Brain microvascular endothelial cell (primary cell): ENCODE measurements at regions not wholly inside any gene's neighbourhood (a gene's known extent, or its start where the extent isn't known, plus 50 kb on each side); places are given as distances from the start of the nearest gene placed in this dataset.
"Not testable (repeated sequence)": the region's sequence is repeated elsewhere in the genome, so short reads cannot be mapped to it uniquely, and the experiment has no call there.

Experiments
- DNase-seq: peaks from one replicate; pipeline ENCODE4 v3.0.0-alpha.2; 2020
- H3K27ac ChIP-seq: fragments of 250-450 bp; sonication (Bioruptor Pico); 2 replicates; pipeline ENCODE4 v1.5.1; 2020; ENCODE audit warnings: mild to moderate bottlenecking, moderate library complexity
- H3K27me3 ChIP-seq: fragments of 250-450 bp; sonication (Bioruptor Pico); replicated peaks from 2 replicates; pipeline ENCODE4 v1.5.1; 2020; ENCODE audit warnings: mild to moderate bottlenecking
- H3K36me3 ChIP-seq: fragments of 250-450 bp; sonication (Bioruptor Pico); replicated peaks from 2 replicates; pipeline ENCODE4 v1.5.1; 2020; ENCODE audit warnings: mild to moderate bottlenecking
- H3K4me3 ChIP-seq: 2 replicates; pipeline ENCODE4 v1.5.1; 2011; ENCODE audit warnings: low read depth, mild to moderate bottlenecking, control low read depth, low read length, moderate library complexity
- in situ Hi-C: cut with HindIII; loops from 2 replicates; pipeline ENCODE4 v1.10.0; 2017; ENCODE audit warnings: low sequenced_read_pairs, low pct_ligation_motif_present
- TF ChIP-seq, protein P1 (sequence below): IDR thresholded peaks from 2 replicates; pipeline ENCODE4 v1.5.1; 2011; ENCODE audit warnings: low read depth, mild to moderate bottlenecking, moderate library complexity, low read length, control low read depth, inconsistent platforms; ENCODE audit errors: missing control alignments

DNA sequence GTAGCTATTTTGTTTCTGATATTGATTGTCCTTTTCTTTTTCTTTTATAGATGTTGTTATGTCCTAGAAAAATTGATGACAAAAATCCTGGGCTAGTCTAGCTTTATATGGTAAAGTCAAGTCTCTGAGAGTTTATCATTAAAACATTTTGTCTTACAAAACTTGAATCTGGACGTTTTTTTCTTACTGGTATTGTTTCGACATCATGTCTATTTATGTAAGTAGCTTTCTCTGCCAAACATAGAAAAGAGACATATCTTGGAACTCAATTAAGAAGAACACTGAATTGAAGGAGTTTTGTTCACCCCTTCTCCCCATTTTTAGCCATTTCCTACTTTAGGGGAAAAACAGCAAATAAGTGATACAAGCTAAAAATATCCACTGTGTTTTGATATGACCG lies 151.5 kb downstream of the ISOC1 start:
- TF ChIP-seq, protein P1, sequence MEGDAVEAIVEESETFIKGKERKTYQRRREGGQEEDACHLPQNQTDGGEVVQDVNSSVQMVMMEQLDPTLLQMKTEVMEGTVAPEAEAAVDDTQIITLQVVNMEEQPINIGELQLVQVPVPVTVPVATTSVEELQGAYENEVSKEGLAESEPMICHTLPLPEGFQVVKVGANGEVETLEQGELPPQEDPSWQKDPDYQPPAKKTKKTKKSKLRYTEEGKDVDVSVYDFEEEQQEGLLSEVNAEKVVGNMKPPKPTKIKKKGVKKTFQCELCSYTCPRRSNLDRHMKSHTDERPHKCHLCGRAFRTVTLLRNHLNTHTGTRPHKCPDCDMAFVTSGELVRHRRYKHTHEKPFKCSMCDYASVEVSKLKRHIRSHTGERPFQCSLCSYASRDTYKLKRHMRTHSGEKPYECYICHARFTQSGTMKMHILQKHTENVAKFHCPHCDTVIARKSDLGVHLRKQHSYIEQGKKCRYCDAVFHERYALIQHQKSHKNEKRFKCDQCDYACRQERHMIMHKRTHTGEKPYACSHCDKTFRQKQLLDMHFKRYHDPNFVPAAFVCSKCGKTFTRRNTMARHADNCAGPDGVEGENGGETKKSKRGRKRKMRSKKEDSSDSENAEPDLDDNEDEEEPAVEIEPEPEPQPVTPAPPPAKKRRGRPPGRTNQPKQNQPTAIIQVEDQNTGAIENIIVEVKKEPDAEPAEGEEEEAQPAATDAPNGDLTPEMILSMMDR, result no peak
- H3K27me3 ChIP-seq, result no peaks in the 10 kb centered on the region
- no peak overlapping the region for H3K4me3 ChIP-seq
- H3K27ac ChIP-seq, result no peak overlapping the region
- in situ Hi-C loops, result no loop called here
- no peaks in the 10 kb centered on the region for H3K36me3 ChIP-seq
- DNase-seq, result no peak

DNA sequence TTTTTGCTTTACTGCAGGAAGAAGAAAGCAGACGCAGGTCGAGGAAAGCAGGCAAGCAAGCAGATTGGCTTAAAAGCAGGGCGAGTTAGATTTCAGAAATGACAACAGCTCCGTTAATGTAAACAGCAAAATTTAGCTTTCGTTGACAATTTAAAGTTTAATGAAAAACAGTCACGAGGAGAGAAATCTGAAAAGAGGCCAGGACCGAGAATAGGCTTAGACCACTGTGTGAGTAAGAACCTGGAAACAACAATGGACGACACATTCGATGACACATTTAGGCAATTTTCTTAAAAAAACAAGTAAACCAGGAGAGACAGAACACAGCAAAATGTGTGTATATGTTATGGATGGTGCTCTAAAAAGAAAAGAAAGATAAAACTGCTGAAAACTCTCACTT lies 155.3 kb downstream of the ISOC1 start:
- Histone ChIP-seq H3K27ac (no peak overlapping the region), H3K4me3 (no peak overlapping the region), H3K27me3 (no peaks in the 10 kb centered on the region), H3K36me3 (no peaks in the 10 kb centered on the region)
- TF ChIP-seq, protein P1, result no peak
- in situ Hi-C loops, result no loop called here
- no peak for DNase-seq

DNA sequence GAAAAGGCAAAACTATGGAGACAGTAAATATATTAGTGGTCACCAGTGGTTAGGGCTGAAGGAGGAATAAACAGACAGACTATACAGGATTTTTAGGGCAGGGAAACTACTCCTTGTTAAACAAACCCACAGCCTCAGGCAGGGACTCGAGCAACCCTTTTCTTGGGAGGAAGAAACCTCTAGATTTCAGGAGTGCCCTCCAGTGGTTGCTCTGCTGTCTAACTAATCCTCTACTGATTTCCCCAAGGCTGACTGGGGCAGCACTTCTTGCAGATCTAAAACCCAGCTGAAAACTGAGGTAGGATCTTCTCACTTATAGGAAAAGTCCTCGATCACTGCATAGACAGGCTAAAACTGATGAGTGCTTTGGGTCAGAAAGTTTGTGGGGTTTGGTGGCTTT lies 176.8 kb downstream of the ISOC1 start:
- H3K27me3 ChIP-seq, result no peaks in the 10 kb centered on the region
- no peak for DNase-seq
- TF ChIP-seq, protein P1, result no peak
- H3K36me3 ChIP-seq, result no peaks in the 10 kb centered on the region
- in situ Hi-C loops, result no loop called here
- no peak overlapping the region for H3K4me3 ChIP-seq
- H3K27ac ChIP-seq, result no peak overlapping the region

DNA sequence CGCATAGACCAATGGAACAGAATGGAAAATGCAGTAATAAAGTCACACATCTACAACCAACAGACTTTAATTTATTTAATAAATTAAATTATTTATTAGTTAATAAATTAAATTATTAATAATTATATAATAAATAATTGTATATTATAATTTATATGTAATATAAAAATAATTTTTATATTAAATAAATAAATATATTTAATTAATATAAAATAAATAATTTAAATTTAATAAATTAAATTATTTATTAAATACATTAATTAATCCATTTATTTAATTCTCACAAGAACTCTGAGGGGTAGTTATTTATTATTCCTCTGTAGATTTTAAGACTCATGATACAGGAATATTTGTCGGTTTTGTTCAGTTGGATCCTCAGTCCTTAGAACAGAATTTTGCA lies 176.1 kb upstream of the ADAMTS19 start:
- no peaks in the 10 kb centered on the region for H3K36me3 ChIP-seq
- no peak overlapping the region for H3K27ac ChIP-seq
- in situ Hi-C loops, result no loop called here
- H3K4me3 ChIP-seq, result no peak overlapping the region
- DNase-seq, result no peak
- H3K27me3 ChIP-seq, result no peaks in the 10 kb centered on the region
- TF ChIP-seq, protein P1, result no peak

DNA sequence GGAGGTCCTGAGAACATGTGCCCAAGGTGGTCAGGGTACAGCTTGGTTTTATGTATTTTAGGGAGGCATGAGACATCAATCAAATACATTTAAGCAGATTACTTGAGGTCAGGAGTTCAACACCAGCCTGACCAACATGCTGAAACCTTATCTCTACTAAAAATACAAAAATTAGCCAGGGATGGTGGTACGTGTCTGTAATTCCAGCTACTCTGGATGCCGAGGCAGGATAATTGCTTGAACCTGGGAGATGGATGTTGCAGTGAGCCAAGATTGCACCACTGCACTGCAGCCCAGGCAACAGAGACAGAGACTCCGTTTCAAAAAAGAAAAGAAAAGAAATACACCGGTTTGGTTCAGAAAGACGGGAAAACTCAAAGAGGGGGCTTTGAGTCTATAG lies 165.9 kb upstream of the ADAMTS19 start:
- H3K27me3 ChIP-seq, H3K4me3 ChIP-seq, H3K36me3 ChIP-seq, DNase-seq, H3K27ac ChIP-seq, in situ Hi-C loops: not testable (repeated sequence)

DNA sequence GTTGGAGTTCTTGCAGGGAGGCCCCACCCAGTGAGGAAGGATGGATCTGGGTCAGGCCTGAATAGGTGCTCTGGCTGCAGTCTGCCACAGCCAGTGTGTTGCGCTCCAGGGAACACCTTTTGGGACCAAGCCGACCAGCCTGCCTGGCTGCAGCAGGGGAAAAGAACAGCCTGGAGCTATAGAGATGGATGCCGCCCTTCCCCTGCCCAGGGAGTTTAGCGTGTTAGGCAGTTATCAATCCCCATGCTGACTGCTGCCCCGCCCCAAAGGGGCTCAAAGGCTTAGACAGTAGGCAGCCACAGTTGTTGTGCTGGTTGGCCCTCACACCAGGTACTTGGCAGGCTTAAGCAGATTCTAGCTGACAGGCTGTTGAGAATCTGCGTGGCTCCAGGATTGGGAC lies 153.4 kb upstream of the ADAMTS19 start:
- H3K27me3 ChIP-seq, result no peaks in the 10 kb centered on the region
- no peak for DNase-seq
- H3K4me3 ChIP-seq, result no peak overlapping the region
- TF ChIP-seq, protein P1, result no peak
- H3K27ac ChIP-seq, result no peak overlapping the region
- in situ Hi-C loops, result no loop called here
- no peaks in the 10 kb centered on the region for H3K36me3 ChIP-seq
